ENCODE measurements at regions not wholly inside any gene's neighbourhood (a gene's known extent, or its start where the extent isn't known, plus 50 kb on each side); places are given as distances from the start of the nearest gene placed in this dataset.

GRCh38 chr5:112685386-112685785, 52.3 kb upstream of the APC start:
- no peak overlapping the region for H3K4me3 ChIP-seq (ENCODE audit: low read depth, low read length)
- no peak for DNase-seq (ENCODE audit: low read depth)
- TF ChIP-seq CTCF (IDR thresholded peaks at IDR 0.05; ENCODE audit: control insufficient read depth, extremely low read depth, insufficient read depth) = no peak

GRCh38 chr5:112685931-112686330, 51.8 kb upstream of the APC start:
- no peak for TF ChIP-seq CTCF (IDR thresholded peaks at IDR 0.05; ENCODE audit: control insufficient read depth, extremely low read depth, insufficient read depth)
- H3K4me3 ChIP-seq (ENCODE audit: low read depth, low read length) = no peak overlapping the region
- no peak for DNase-seq (ENCODE audit: low read depth)

GRCh38 chr5:112686675-112687074, 51.0 kb upstream of the APC start:
- no peak for TF ChIP-seq CTCF (IDR thresholded peaks at IDR 0.05; ENCODE audit: control insufficient read depth, extremely low read depth, insufficient read depth)
- no peak overlapping the region for H3K4me3 ChIP-seq (ENCODE audit: low read depth, low read length)
- no peak for DNase-seq (ENCODE audit: low read depth)

GRCh38 chr5:112687306-112687705, 50.4 kb upstream of the APC start:
- no peak overlapping the region for H3K4me3 ChIP-seq (ENCODE audit: low read depth, low read length)
- TF ChIP-seq CTCF (IDR thresholded peaks at IDR 0.05; ENCODE audit: control insufficient read depth, extremely low read depth, insufficient read depth) = no peak
- no peak for DNase-seq (ENCODE audit: low read depth)

Data from LNCaP clone FGC (cell line).